NCI-H2029 (cell line): ENCODE measurements at regions not wholly inside any gene's neighbourhood (a gene's known extent, or its start where the extent isn't known, plus 50 kb on each side); places are given as distances from the start of the nearest gene placed in this dataset.
A peak's percentile ranks its signal among the peaks of the same experiment; 100 is the strongest.

ENCODE experiments used
- DNase-seq: peaks from one replicate; lab custom pipeline; 2025; lab: John Stamatoyannopoulos, UW

GRCh38 chr19:46944918-46945628, 74.6 kb upstream of the NPAS1 start:
- DNase-seq, result peak; percentile 64

GRCh38 chr19:46945694-46946489, 73.7 kb upstream of the NPAS1 start:
- DNase-seq, result no peak

DNA sequence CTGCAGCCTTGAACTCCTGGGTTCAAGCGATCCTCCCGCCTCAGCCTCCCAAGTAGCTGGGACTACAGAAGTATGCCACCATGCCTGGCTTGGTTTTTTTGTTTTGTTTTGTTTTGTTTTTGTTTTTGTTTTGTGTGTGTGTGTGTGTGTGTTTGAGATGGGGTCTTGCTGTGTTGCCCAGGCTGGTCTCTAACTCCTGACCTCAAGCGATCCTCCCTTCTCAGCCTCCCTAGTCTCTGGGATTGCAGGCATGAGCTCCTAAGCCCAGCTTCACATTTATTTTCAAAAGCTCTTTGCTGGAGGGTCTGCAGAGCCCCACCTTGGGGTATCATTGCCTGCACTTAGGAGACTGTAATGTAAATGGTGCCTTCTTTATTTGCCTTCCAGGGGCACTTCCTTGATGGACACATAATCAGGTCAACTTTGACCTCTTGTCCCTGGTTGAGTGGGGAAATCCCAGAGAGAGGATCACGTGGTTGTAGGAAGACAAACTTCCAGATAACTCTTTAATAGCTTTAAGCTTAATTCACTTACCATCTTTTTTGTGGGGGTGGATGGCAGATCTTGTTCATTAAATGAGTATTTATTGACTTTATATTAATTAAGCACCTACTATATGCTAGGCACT, 72.9 kb upstream of the NPAS1 start:
- DNase-seq, result no peak

DNA sequence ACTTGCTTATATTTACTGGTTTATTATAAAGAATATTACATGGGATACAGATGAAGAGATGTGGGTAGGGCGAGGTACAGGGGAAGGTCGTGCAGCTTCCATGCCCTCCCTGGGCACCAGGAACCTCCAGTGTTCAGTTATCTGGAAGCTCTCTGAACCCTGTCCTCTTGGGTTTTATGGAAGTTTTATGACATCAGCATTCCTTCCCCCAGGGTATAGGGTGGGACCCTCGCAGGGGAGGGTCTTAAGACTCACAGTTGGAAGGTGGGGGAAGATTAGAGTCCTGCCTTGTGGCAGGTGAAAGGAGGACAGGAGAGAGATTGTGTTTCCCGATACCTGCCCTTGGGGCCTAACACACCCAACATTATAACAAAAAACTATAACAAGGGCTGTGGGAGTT, 71.8 kb upstream of the NPAS1 start:
- no peak for DNase-seq

- no peak for DNase-seq
Measured at GRCh38 chr19:46950526-46951170, 69.0 kb upstream of the NPAS1 start.

DNA sequence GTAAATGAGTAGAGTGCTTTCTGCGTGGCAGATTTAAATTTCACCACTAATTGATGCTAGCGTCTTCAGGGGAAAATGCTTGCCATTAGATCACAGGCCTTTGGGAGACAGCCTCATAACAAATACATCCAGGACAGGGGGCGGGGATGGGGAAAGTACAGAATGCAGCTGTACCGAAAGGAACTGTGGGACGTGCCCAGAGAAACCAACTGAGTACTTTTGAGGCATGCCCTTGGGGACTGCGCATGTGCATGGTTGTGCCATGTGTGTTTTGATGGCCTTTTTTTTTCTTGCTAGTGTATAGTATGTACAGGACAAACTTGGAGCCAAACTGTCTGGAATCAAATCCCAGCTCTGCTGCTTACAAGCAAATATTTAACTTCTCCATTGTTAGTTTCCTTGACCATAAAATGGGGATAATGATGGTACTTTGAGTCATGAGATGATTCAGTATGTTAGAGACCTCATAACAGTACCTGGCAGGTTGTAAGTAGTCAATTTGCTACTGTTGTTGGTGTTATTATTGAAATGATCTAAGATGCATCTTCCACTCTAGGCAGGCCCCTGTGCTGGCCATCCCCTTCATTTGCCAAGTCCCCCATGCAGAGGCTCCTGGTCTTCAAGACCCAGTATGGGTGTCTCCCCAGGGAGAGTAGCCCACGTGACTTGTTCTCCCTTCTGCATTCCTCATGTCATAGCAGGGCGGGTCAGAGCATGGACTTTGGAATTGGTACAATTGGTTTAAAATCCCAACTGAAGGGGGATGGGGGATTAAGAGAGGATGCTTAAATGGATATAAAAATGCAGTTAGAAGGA, 68.3 kb upstream of the NPAS1 start:
- DNase-seq, result no peak

GRCh38 chr19:46952874-46953273, 66.8 kb upstream of the NPAS1 start:
- DNase-seq, result no peak

DNA sequence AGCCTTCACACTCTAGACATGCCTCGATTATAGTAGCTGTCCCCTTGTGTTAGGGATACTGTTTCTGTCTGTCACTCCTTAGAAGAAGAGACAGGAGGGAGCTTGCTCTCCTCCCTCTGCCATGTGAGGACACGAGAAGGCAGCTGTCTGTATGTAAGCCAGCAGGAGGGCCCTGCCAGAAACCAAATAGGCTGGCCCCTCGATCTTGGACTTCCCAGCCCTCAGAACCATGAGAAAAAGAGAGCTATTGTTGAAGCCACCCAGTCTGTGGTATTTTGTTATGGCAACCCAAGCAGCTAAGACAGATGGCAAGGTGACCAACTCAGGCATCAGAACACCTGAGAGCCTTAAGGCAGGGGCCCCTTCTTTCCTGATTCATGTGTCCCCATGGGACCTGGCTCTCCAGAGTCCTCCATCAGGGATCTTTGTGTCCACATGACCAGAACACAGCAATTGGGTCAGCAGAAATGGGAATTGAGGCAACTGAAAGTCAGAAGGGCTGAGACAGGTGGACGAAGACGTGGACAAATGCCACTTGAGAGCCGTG, 65.6 kb upstream of the NPAS1 start:
- DNase-seq, result no peak

DNA sequence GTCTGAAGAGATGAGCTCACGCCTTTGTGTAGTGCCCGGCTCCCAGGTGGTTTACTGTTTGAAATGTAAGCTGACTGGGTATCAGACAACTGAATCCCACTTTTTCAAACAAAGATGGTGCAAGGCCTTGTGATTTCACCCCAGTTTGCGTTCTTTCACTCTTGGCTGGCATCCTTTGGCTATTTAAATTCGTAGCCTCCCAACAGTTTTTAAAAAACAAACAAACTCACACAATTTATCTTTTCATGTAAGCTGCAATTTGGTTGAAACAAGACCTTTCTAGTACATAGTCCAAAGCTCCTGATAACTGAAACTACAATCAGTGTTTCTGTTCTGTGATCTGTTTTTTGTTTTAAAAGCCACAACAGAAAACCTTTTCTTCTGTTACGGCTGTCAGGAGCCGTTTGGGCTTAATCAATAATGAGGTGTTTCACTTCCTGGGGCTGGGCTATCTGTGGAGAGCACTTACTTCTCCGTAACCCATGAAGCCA, 65.1 kb upstream of the NPAS1 start:
- DNase-seq, result peak; percentile 52

DNA sequence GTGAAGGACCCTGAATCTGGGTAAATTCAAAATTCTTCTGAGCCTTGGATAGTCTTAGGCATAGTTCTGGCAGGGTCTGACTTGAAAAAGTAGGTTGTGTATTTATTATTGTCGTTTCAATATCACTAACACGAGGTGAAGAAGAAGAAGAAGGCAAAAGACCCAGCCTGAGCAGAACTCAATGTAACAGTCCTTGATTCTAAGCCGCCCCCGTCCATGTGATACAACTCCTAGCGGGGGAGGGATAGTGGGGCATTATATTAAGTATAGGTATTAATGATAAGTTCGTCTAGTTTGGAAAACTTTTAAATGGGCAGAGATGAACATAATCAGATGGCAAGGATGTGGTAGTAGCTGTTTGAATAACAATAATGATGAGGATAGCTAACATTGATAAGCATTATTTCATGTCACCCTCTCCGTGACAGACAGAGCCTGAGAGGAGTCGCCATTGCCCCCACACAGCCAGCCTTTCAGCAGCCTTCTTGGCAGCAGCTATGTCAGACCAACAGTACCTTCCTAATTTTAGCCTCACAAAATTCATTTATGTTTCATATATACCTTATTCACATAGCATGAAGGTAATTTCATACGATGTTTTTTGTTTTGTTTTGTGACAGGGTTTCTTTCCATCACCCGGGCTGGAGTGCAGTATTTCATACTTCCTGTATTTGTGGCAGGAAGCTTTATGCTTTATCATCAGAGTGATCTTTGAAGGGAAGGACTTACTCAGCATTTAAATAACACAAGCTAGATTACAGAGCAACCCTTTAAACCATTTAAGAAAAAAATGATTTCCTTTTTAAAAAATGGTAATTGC, 64.4 kb upstream of the NPAS1 start:
- peak; percentile 12 for DNase-seq

DNA sequence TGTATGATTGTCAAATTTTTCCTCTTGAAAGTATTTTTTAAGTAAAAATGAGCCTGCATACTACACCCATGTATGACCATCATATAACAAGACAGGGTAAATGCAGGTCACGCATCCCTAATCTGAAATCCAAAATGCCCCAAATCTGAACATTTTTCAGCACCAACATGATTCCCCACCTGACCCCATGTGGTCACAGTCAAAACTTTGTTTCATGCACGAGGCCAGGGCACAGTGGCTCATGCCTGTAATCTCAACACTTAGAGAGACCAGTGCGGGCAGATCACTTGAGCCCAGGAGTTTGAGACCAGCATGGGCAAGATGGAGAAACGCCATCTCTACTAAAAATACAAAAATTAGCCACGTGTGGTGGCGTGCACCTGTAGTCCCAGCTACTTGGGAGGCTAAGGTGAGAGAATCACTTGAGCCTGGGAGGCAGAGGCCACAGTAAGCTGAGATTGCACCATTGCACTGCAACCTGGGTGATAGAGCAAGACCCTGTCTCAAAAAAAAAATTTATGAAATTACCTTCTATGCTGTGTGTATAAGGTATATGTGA, 63.7 kb upstream of the NPAS1 start:
- no peak for DNase-seq

DNA sequence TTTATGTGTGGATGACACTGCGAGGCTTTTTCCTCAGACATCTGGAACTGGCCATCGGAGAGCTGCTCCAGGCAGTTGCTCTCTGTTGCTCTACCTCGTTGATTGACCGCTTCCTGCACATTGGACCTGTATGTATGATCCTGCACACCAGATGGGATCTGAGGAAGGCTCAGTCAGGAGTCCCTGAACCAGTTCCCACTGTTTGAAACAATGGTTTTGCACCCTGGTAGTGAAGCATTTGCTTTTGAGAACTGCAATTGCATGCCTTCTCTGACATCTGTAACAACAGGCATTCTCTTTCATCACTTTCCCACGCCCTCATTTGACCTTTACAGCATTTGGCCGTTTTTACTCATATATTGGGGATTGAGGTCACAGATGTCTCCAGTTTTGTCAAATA, 61.1 kb upstream of the NPAS1 start:
- DNase-seq, result no peak

- DNase-seq, result no peak
Measured at GRCh38 chr19:46959894-46960556, 59.6 kb upstream of the NPAS1 start.

- no peak for DNase-seq
Measured at GRCh38 chr19:46962030-46962570, 57.5 kb upstream of the NPAS1 start.

- no peak for DNase-seq
Measured at GRCh38 chr19:46963093-46963734, 56.4 kb upstream of the NPAS1 start.

DNA sequence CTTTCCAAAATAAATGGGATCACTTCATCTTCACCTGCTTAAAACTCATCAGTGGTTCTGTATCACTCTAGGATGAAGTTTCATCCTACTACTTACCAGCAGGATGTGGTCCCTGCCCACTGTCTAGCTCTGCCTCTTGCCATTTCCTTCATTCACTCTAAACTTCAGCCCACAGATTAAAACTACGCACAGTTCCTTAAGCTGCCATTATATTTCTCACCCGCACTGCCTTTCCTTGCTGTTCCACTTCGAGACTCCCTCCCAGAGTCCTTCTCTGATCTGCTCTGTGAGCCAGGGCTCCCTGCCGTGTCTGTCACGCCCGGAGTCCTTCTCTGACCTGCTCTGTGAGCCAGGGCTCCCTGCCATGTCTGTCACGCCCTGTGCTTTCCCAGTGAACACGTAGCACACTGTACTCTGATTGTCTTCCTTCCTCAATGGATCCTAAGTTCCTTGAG, 52.0 kb upstream of the NPAS1 start:
- peak; percentile 10 for DNase-seq
